ENCODE measurements at regions not wholly inside any gene's neighbourhood (a gene's known extent, or its start where the extent isn't known, plus 50 kb on each side); places are given as distances from the start of the nearest gene placed in this dataset.
"Not testable (repeated sequence)": the region's sequence is repeated elsewhere in the genome, so short reads cannot be mapped to it uniquely, and the experiment has no call there.

DNA sequence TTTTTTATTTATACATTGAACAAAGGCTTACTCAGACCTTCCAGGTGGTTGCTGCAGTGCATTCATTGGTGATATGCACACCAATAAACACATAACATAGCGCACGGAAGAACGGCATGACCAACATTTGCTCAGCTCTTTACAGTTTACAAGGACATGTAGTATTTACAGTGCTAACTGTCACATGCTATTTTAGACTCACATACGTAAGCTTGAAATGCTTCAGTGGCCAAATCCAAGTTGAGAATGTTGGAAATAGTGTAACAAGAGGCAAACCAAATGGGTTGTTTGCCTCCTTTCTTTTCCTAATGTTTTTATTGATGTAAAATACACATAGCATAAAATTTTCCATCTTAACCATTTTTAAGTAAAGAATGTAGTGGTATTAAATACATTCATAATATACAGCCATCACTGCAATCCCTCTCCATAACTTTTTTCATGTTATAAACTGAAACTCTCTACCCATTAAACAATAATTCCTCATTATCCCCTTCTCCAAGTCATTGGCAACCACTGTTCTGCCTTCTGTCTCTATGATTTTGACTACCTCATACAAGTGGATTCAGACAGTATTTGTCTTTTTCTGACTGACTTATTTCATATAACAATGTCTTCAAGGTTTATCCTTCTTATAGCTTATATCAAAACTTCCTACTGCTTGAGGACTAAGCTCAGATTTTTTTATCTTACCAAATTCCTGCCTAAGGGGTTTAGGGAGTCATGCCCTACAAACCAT lies 1722.9 kb upstream of the AGA start:
- H3K4me3 ChIP-seq (ENCODE audit: low read depth, low read length) = no peak overlapping the region
- TF ChIP-seq, protein P1, sequence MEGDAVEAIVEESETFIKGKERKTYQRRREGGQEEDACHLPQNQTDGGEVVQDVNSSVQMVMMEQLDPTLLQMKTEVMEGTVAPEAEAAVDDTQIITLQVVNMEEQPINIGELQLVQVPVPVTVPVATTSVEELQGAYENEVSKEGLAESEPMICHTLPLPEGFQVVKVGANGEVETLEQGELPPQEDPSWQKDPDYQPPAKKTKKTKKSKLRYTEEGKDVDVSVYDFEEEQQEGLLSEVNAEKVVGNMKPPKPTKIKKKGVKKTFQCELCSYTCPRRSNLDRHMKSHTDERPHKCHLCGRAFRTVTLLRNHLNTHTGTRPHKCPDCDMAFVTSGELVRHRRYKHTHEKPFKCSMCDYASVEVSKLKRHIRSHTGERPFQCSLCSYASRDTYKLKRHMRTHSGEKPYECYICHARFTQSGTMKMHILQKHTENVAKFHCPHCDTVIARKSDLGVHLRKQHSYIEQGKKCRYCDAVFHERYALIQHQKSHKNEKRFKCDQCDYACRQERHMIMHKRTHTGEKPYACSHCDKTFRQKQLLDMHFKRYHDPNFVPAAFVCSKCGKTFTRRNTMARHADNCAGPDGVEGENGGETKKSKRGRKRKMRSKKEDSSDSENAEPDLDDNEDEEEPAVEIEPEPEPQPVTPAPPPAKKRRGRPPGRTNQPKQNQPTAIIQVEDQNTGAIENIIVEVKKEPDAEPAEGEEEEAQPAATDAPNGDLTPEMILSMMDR (IDR thresholded peaks at IDR 0.05; ENCODE audit: insufficient read depth, low read length) = no peak
- no peak for DNase-seq (ENCODE audit: low read depth)

- no peak for DNase-seq (ENCODE audit: low read depth)
- TF ChIP-seq, protein P1 (IDR thresholded peaks at IDR 0.05; ENCODE audit: insufficient read depth, low read length) = no peak
- no peak overlapping the region for H3K4me3 ChIP-seq (ENCODE audit: low read depth, low read length)
Observed at GRCh38 chr4:179165862-179166261, 1723.6 kb upstream of the AGA start.

DNA sequence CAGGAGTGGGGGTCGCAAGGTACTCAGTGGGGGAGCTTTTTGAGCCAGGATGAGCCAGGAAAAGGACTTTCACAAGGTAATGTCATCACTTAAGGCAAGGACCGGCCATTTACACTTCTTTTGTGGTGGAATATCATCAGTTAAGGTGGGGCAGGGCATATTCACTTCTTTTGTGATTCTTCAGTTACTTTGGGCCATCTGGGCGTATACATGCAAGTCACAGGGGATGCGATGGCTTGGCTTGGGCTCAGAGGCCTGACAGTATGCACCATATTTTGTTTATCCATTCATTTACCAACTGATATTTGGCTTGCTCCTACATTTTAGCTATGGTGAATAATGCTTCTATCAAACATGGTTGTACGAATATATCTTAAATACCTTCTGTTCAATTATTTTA lies 1728.1 kb upstream of the AGA start:
- H3K4me3 ChIP-seq (ENCODE audit: low read depth, low read length); DNase-seq (ENCODE audit: low read depth): not testable (repeated sequence)

DNA sequence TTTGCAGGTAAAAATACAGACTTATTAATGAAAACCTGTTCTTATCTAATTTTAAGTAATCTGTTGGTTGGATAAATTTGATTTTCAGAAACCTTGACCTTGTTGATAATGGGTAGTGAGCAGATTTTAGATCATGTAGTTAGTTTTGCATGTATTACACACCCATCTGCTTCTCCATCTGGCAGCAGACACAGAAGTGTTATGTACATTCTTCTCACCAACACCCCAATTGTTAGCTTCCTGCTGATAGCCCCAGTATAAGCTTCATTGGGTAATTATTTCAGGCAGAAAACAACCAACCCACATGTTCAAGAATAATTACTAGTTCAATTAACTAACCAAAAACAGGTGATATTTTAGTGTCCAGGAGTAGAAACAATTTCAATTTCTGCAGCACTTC lies 1740.5 kb upstream of the AGA start:
- no peak overlapping the region for H3K4me3 ChIP-seq (ENCODE audit: low read depth, low read length)
- TF ChIP-seq, protein P1 (IDR thresholded peaks at IDR 0.05; ENCODE audit: insufficient read depth, low read length) = no peak
- no peak for DNase-seq (ENCODE audit: low read depth)

DNA sequence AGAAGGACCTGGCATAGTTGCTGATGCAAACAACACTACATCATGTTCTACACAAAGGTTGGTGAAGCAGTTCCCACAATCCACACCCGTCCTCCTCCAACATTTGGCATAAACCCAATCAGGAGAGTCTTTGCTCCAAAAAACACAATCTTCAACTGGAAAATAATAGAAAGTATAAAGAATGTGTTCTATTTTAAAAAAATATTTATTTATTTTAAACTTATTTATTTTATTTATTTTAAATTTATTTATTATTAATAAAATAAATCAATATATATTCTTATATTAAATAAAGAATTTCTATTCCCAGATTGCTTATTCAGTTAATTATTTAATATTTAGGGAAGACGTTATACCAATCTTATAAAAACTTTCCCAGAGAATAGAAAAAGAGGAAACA lies 1753.7 kb upstream of the AGA start:
- H3K4me3 ChIP-seq (ENCODE audit: low read depth, low read length) = no peak overlapping the region
- no peak for DNase-seq (ENCODE audit: low read depth)
- TF ChIP-seq, protein P1 (IDR thresholded peaks at IDR 0.05; ENCODE audit: insufficient read depth, low read length) = no peak

GRCh38 chr4:179196511-179196910 lies 1754.3 kb upstream of the AGA start:
- TF ChIP-seq, protein P1 (IDR thresholded peaks at IDR 0.05; ENCODE audit: insufficient read depth, low read length) = no peak
- DNase-seq (ENCODE audit: low read depth) = no peak
- no peak overlapping the region for H3K4me3 ChIP-seq (ENCODE audit: low read depth, low read length)

GRCh38 chr4:179200681-179201080 lies 1758.4 kb upstream of the AGA start:
- DNase-seq (ENCODE audit: low read depth) = no peak
- TF ChIP-seq, protein P1 (IDR thresholded peaks at IDR 0.05; ENCODE audit: insufficient read depth, low read length) = no peak
- no peak overlapping the region for H3K4me3 ChIP-seq (ENCODE audit: low read depth, low read length)
